ENCODE measurements at regions not wholly inside any gene's neighbourhood (a gene's known extent, or its start where the extent isn't known, plus 50 kb on each side); places are given as distances from the start of the nearest gene placed in this dataset.

DNA sequence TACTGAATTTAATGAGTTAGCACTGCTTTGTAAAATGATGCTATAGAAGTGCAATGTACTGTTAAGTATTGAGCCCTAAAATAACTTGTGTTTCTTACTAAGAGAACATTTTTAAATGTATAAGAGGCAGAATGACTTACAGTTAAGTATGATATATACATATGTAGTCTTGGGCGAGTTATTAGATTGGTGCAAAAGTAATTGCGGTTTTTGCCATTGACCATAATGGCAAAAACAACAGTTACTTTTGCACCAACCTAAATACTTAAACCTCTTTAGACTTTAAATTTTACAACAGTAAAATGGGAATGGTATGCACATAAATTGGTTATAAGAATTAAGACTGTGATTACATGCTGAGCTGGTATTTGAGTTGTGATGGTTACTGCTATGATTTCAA lies 79.8 kb downstream of the CNTN3 start:
- H3K27ac ChIP-seq (ENCODE audit: low read length), result no peak overlapping the region
- H3K36me3 ChIP-seq (ENCODE audit: control insufficient read depth in 1 of 2, insufficient read depth in 2 of 2, low read length in 2 of 2), result no peaks in the 10 kb centered on the region
- no peaks in the 10 kb centered on the region for H3K4me1 ChIP-seq (ENCODE audit: control insufficient read depth in 1 of 2, insufficient read depth in 2 of 2, low read length in 2 of 2)
- no peaks in the 10 kb centered on the region for H3K27me3 ChIP-seq (ENCODE audit: low read depth, low read length)
- no peaks in the 10 kb centered on the region for H3K9me3 ChIP-seq (ENCODE audit: control insufficient read depth in 1 of 2, low read length in 2 of 2)
- no peak overlapping the region for H3K4me3 ChIP-seq (ENCODE audit: low read depth in 1 of 2, low read length in 2 of 2)

DNA sequence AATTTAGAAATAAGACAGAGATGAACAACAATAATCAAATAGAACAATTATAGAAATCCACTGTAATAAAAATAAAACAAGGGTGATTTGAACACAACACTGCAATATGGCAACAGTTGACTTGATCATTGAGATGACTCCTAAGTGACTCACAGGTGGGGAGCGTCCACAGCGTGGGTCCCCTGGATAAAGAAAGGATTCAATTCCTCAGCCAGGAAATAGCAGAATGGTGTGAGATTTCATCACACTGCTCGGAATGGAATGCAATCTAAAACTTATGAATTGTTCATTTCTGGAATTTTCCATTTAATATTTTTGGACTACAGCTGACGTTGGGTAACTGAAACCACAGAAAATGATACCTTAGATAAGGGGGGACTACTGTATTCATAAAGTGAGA lies 82.0 kb downstream of the CNTN3 start:
- no peak overlapping the region for H3K27ac ChIP-seq (ENCODE audit: low read length)
- no peaks in the 10 kb centered on the region for H3K9me3 ChIP-seq (ENCODE audit: control insufficient read depth in 1 of 2, low read length in 2 of 2)
- H3K36me3 ChIP-seq (ENCODE audit: control insufficient read depth in 1 of 2, insufficient read depth in 2 of 2, low read length in 2 of 2), result no peaks in the 10 kb centered on the region
- H3K4me3 ChIP-seq (ENCODE audit: low read depth in 1 of 2, low read length in 2 of 2), result no peak overlapping the region
- no peaks in the 10 kb centered on the region for H3K4me1 ChIP-seq (ENCODE audit: control insufficient read depth in 1 of 2, insufficient read depth in 2 of 2, low read length in 2 of 2)
- no peaks in the 10 kb centered on the region for H3K27me3 ChIP-seq (ENCODE audit: low read depth, low read length)

DNA sequence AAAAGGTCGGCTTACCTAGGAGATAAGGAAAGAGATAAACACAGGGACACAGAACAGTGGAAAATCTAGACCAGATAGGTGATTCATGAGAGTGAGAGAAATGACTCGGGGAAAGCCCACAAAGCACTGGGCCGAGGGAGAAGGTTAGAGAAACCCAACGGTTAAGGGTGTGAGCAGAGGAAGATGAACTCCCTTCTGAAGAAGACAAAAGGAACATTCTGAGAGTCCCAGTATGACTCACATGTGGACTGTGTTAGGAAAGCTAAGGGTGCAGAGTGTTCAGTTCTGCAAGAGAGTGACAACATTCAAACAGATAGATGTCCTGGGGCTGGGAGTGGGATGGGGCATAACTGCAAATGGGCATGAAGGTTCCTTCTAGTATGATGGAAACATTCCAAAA lies 83.0 kb downstream of the CNTN3 start:
- H3K36me3 ChIP-seq (ENCODE audit: control insufficient read depth in 1 of 2, insufficient read depth in 2 of 2, low read length in 2 of 2), result no peaks in the 10 kb centered on the region
- H3K27me3 ChIP-seq (ENCODE audit: low read depth, low read length), result no peaks in the 10 kb centered on the region
- no peaks in the 10 kb centered on the region for H3K4me1 ChIP-seq (ENCODE audit: control insufficient read depth in 1 of 2, insufficient read depth in 2 of 2, low read length in 2 of 2)
- H3K9me3 ChIP-seq (ENCODE audit: control insufficient read depth in 1 of 2, low read length in 2 of 2), result no peaks in the 10 kb centered on the region
- no peak overlapping the region for H3K27ac ChIP-seq (ENCODE audit: low read length)
- no peak overlapping the region for H3K4me3 ChIP-seq (ENCODE audit: low read depth in 1 of 2, low read length in 2 of 2)

DNA sequence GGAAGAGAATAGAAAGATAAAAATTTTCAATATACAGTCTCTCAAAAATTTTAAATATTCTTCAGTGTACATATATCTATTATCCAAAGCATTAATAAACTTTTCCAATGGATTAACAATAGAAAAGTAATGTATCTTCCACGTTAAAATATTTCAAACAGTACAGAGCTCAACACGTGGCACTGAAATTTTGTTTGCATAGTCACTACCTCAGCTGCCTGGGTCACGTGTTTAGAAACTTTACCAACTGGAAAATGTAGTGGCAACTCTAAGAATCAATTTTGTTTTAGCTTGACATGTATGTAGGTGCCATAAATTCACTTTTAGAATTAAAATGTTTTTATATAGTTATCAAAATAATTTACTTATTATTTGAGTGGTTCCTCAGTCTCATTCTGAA lies 85.3 kb downstream of the CNTN3 start:
- H3K4me3 ChIP-seq (ENCODE audit: low read depth in 1 of 2, low read length in 2 of 2), result no peak overlapping the region
- H3K36me3 ChIP-seq (ENCODE audit: control insufficient read depth in 1 of 2, insufficient read depth in 2 of 2, low read length in 2 of 2), result no peaks in the 10 kb centered on the region
- no peaks in the 10 kb centered on the region for H3K4me1 ChIP-seq (ENCODE audit: control insufficient read depth in 1 of 2, insufficient read depth in 2 of 2, low read length in 2 of 2)
- H3K9me3 ChIP-seq (ENCODE audit: control insufficient read depth in 1 of 2, low read length in 2 of 2), result no peaks in the 10 kb centered on the region
- no peak overlapping the region for H3K27ac ChIP-seq (ENCODE audit: low read length)
- H3K27me3 ChIP-seq (ENCODE audit: low read depth, low read length), result no peaks in the 10 kb centered on the region

DNA sequence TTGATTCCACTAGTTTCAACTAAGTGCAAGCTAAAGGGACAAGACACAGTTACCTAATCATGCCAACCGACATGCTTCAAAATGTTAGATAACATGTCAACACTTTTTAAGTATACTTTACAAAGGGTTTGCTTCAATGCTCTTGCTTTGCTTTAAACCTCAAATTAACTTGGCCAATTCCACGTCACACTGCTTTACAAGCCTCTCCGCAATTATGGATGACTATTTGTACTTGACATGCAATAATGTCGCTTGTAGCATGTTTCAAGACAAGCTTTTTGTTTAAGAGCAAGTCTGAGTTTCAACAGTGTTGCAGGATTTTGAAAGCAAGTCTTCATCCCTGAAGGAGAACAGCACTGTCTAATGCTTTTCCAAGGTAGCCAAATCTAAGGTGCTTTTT lies 86.9 kb downstream of the CNTN3 start:
- H3K9me3 ChIP-seq (ENCODE audit: control insufficient read depth in 1 of 2, low read length in 2 of 2), result no peaks in the 10 kb centered on the region
- no peak overlapping the region for H3K27ac ChIP-seq (ENCODE audit: low read length)
- no peak overlapping the region for H3K4me3 ChIP-seq (ENCODE audit: low read depth in 1 of 2, low read length in 2 of 2)
- no peaks in the 10 kb centered on the region for H3K27me3 ChIP-seq (ENCODE audit: low read depth, low read length)
- no peaks in the 10 kb centered on the region for H3K4me1 ChIP-seq (ENCODE audit: control insufficient read depth in 1 of 2, insufficient read depth in 2 of 2, low read length in 2 of 2)
- H3K36me3 ChIP-seq (ENCODE audit: control insufficient read depth in 1 of 2, insufficient read depth in 2 of 2, low read length in 2 of 2), result no peaks in the 10 kb centered on the region

DNA sequence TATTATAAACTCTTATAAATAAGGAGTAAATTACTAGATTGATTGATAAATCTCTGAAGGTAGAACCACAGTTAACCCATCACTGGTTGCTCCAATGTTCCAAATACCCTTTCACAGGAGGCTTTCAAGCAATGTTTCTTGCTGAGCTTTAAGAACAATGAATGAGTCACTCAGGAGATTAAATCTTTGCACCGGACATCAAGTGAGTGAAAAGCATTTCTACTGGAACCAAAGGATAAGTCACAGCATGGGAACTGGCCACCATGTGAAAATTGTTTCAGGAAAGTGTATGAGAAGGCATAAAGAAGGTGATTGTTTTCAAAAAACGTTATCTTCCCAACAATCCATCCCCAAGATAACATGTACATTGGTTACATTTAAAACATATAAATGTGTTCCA lies 90.6 kb downstream of the CNTN3 start:
- Histone ChIP-seq H3K27me3 (ENCODE audit: low read depth, low read length) (no peaks in the 10 kb centered on the region), H3K27ac (ENCODE audit: low read length) (no peak overlapping the region), H3K4me1 (ENCODE audit: control insufficient read depth in 1 of 2, insufficient read depth in 2 of 2, low read length in 2 of 2) (no peaks in the 10 kb centered on the region), H3K4me3 (ENCODE audit: low read depth in 1 of 2, low read length in 2 of 2) (no peak overlapping the region), H3K9me3 (ENCODE audit: control insufficient read depth in 1 of 2, low read length in 2 of 2) (no peaks in the 10 kb centered on the region), H3K36me3 (ENCODE audit: control insufficient read depth in 1 of 2, insufficient read depth in 2 of 2, low read length in 2 of 2) (no peaks in the 10 kb centered on the region)

DNA sequence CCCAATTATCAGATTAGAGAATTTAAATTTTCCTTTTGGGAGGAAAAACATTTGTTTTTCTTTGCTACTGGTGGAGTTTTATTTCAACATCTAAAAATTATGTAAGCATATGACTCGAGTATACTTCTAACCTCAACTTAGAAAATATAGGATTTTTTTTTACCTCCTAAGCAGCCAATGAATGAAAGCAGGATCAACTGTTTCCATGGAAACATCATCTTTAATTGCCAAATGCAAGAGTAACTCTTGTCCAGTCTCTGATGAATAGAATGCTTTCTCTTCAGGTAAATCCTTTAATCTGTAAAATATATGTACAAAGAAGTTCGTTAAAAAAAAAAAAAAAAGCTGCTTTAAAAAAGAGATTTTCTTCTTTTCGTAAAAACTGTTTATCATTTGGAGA lies 93.6 kb downstream of the CNTN3 start:
- Histone ChIP-seq H3K27me3 (ENCODE audit: low read depth, low read length) (no peaks in the 10 kb centered on the region), H3K9me3 (ENCODE audit: control insufficient read depth in 1 of 2, low read length in 2 of 2) (no peaks in the 10 kb centered on the region), H3K4me3 (ENCODE audit: low read depth in 1 of 2, low read length in 2 of 2) (no peak overlapping the region), H3K27ac (ENCODE audit: low read length) (no peak overlapping the region), H3K4me1 (ENCODE audit: control insufficient read depth in 1 of 2, insufficient read depth in 2 of 2, low read length in 2 of 2) (no peaks in the 10 kb centered on the region), H3K36me3 (ENCODE audit: control insufficient read depth in 1 of 2, insufficient read depth in 2 of 2, low read length in 2 of 2) (no peaks in the 10 kb centered on the region)

DNA sequence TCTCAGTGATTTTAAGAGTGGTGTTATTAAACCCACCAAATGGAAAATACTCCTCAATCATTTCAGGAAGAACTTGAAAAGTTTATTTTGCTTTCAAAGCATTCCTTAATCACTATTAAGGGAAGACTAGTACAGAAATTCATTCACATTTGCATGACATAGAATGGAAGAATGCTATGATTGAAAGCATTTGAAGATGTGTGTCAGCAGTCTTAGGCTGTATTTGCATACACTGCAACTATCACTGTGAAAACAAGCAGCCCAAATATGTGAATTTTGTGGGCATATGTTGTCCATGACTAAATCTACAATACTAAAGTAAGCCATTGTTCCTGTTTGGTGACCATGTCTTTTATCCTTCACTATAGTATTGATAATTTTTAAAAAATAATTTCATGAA lies 95.8 kb downstream of the CNTN3 start:
- Histone ChIP-seq H3K4me1 (ENCODE audit: control insufficient read depth in 1 of 2, insufficient read depth in 2 of 2, low read length in 2 of 2) (no peaks in the 10 kb centered on the region), H3K4me3 (ENCODE audit: low read depth in 1 of 2, low read length in 2 of 2) (no peak overlapping the region), H3K36me3 (ENCODE audit: control insufficient read depth in 1 of 2, insufficient read depth in 2 of 2, low read length in 2 of 2) (no peaks in the 10 kb centered on the region), H3K27me3 (ENCODE audit: low read depth, low read length) (no peaks in the 10 kb centered on the region), H3K9me3 (ENCODE audit: control insufficient read depth in 1 of 2, low read length in 2 of 2) (no peaks in the 10 kb centered on the region), H3K27ac (ENCODE audit: low read length) (no peak overlapping the region)

DNA sequence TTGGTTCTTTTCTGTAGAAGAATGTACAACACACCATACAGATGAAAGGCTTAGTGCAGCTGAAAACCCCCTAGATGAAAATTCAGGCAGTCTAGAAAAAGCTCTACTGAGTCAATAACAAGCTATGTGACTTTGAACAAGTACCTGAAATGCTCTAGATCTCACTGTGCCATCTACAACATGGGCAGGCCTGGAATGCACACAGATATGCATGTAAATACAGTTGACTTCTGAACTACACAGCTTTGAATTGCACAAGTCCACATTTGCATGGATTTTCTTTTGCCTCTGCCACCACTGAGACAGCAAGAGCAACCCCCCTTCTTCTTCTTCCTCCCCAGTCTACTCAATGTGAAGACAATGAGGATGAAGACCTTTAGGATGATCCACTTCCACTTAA lies 98.4 kb downstream of the CNTN3 start:
- Histone ChIP-seq H3K27me3 (ENCODE audit: low read depth, low read length) (no peaks in the 10 kb centered on the region), H3K27ac (ENCODE audit: low read length) (no peak overlapping the region), H3K9me3 (ENCODE audit: control insufficient read depth in 1 of 2, low read length in 2 of 2) (no peaks in the 10 kb centered on the region), H3K36me3 (ENCODE audit: control insufficient read depth in 1 of 2, insufficient read depth in 2 of 2, low read length in 2 of 2) (no peaks in the 10 kb centered on the region), H3K4me3 (ENCODE audit: low read depth in 1 of 2, low read length in 2 of 2) (no peak overlapping the region), H3K4me1 (ENCODE audit: control insufficient read depth in 1 of 2, insufficient read depth in 2 of 2, low read length in 2 of 2) (no peaks in the 10 kb centered on the region)

DNA sequence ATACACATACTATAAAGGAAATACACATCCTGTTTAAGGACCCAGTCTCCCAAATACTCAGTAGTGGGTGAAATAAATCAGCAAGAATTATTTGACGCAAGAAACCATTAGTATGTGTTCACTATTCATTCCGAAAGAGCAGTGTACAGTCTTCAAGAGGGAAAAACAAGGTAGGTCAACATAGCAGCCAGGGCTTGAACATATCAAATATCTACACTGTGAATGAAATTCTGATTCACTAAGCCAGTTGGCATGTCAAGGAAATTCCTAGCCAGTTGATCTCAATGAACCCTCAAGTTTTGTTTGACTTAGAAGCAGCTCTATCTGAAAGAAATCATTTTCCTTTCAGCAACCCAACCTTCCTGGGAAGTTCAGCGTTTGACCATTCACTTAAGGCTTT lies 99.0 kb downstream of the CNTN3 start:
- no peaks in the 10 kb centered on the region for H3K9me3 ChIP-seq (ENCODE audit: control insufficient read depth in 1 of 2, low read length in 2 of 2)
- H3K27ac ChIP-seq (ENCODE audit: low read length), result no peak overlapping the region
- no peaks in the 10 kb centered on the region for H3K4me1 ChIP-seq (ENCODE audit: control insufficient read depth in 1 of 2, insufficient read depth in 2 of 2, low read length in 2 of 2)
- no peak overlapping the region for H3K4me3 ChIP-seq (ENCODE audit: low read depth in 1 of 2, low read length in 2 of 2)
- no peaks in the 10 kb centered on the region for H3K27me3 ChIP-seq (ENCODE audit: low read depth, low read length)
- no peaks in the 10 kb centered on the region for H3K36me3 ChIP-seq (ENCODE audit: control insufficient read depth in 1 of 2, insufficient read depth in 2 of 2, low read length in 2 of 2)

DNA sequence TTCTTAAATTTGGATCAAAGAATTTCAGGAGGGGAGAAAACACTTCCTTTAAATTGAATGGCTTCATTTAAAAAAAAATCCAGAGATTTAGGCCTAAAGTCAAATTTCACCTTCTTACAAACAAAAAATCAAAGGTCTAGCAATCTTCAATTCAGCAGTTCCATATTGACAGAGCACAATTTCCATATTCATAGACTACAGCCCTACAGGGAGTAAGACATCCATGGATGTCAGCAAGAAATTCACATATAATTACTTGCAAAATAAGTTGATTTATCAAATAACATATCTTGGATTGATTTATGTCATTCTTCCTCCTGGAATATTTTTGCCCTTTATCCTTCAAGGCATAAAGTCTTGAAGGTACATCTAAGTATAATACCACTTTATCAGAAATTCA lies 103.4 kb downstream of the CNTN3 start:
- H3K4me1 ChIP-seq (ENCODE audit: control insufficient read depth in 1 of 2, insufficient read depth in 2 of 2, low read length in 2 of 2), result no peaks in the 10 kb centered on the region
- no peak overlapping the region for H3K4me3 ChIP-seq (ENCODE audit: low read depth in 1 of 2, low read length in 2 of 2)
- H3K9me3 ChIP-seq (ENCODE audit: control insufficient read depth in 1 of 2, low read length in 2 of 2), result no peaks in the 10 kb centered on the region
- H3K27ac ChIP-seq (ENCODE audit: low read length), result no peak overlapping the region
- no peaks in the 10 kb centered on the region for H3K27me3 ChIP-seq (ENCODE audit: low read depth, low read length)
- no peaks in the 10 kb centered on the region for H3K36me3 ChIP-seq (ENCODE audit: control insufficient read depth in 1 of 2, insufficient read depth in 2 of 2, low read length in 2 of 2)

DNA sequence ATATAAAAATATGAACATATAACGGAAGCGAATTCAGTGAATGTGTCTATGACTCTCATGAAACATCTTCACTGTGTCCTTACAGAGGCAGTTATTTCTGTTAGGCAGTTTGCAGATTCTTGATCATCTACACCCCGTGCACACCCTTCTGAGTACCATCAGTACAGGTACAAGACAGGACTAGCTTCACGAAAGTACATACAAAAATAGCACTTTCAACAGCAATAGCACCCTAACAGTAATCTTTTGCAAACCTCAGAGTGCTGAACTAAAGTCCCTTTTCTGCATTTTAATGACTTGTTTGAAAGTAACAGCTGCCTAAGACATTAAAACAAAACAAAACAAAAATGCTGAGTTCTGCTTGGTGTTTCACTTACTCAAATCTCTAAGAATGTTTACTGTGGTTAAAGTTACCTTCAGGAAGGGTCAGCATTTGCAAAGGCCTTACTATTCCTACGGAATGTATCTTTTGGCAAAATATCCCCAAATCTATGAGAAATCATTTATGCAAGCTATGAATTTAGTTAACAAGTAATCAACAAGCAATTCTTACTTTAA lies 104.1 kb downstream of the CNTN3 start:
- Histone ChIP-seq H3K27me3 (ENCODE audit: low read depth, low read length) (no peaks in the 10 kb centered on the region), H3K9me3 (ENCODE audit: control insufficient read depth in 1 of 2, low read length in 2 of 2) (no peaks in the 10 kb centered on the region), H3K36me3 (ENCODE audit: control insufficient read depth in 1 of 2, insufficient read depth in 2 of 2, low read length in 2 of 2) (no peaks in the 10 kb centered on the region), H3K27ac (ENCODE audit: low read length) (no peak overlapping the region), H3K4me1 (ENCODE audit: control insufficient read depth in 1 of 2, insufficient read depth in 2 of 2, low read length in 2 of 2) (no peaks in the 10 kb centered on the region), H3K4me3 (ENCODE audit: low read depth in 1 of 2, low read length in 2 of 2) (no peak overlapping the region)

Measured in muscle layer of duodenum (tissue), 2 donors.